ENCODE measurements at regions not wholly inside any gene's neighbourhood (a gene's known extent, or its start where the extent isn't known, plus 50 kb on each side); places are given as distances from the start of the nearest gene placed in this dataset.

GRCh38 chr6:41457303-41457670 lies 88.9 kb upstream of the FOXP4 start:
- H3K27me3 Mint-ChIP-seq, result peaks cover 3 to 21% (median 14%) of the 10 kb centered on the region in 5 donors
- ATAC-seq (no peak), DNase-seq (no peak)
- no peaks in the 10 kb centered on the region for H3K9me3 Mint-ChIP-seq
- H3K36me3 Mint-ChIP-seq, result no peaks in the 10 kb centered on the region
- H3K4me1 Mint-ChIP-seq, result peaks cover 0 to 6% (median 0%) of the 10 kb centered on the region in 4 donors
- POLR2A ChIA-PET, result no interaction called here
- no peak overlapping the region for H3K27ac Mint-ChIP-seq
- no peak overlapping the region for H3K4me3 Mint-ChIP-seq

GRCh38 chr6:41459738-41460137 lies 86.4 kb upstream of the FOXP4 start:
- H3K9me3 Mint-ChIP-seq, result no peaks in the 10 kb centered on the region

GRCh38 chr6:41460742-41461336 lies 85.3 kb upstream of the FOXP4 start:
- DNase-seq, result no peak
- POLR2A ChIA-PET, result interaction anchor here (0.6 kb wide), 1 partner anchor 37 kb away, joined by 4 read pairs; no protein-coding TSS in a partner anchor
- Mint-ChIP-seq H3K4me1 (peaks cover 0 to 6% (median 0%) of the 10 kb centered on the region in 4 donors), H3K27me3 (peaks cover 12 to 50% (median 42%) of the 10 kb centered on the region in 5 donors), H3K36me3 (no peaks in the 10 kb centered on the region), H3K4me3 (no peak overlapping the region), H3K9me3 (no peaks in the 10 kb centered on the region), H3K27ac (no peak overlapping the region)
- ATAC-seq, result no peak

More at GRCh38 chr6:41459738-41460137, 86.4 kb upstream of the FOXP4 start:
- POLR2A ChIA-PET, result no interaction called here
- Mint-ChIP-seq H3K27ac (peak overlapping the region in 1 of 10 donors; percentile 35), H3K4me1 (peaks cover 0 to 6% (median 0%) of the 10 kb centered on the region in 4 donors), H3K4me3 (no peak overlapping the region), H3K27me3 (peaks cover 9 to 39% (median 33%) of the 10 kb centered on the region in 5 donors), H3K36me3 (no peaks in the 10 kb centered on the region)
- DNase-seq, result no peak
- no peak for ATAC-seq

- ATAC-seq (no peak), DNase-seq (no peak)
- H3K9me3 Mint-ChIP-seq, result no peaks in the 10 kb centered on the region
- H3K4me1 Mint-ChIP-seq, result peaks cover 0 to 6% (median 0%) of the 10 kb centered on the region in 4 donors
- no peaks in the 10 kb centered on the region for H3K36me3 Mint-ChIP-seq
- no peak overlapping the region for H3K4me3 Mint-ChIP-seq
- H3K27ac Mint-ChIP-seq, result no peak overlapping the region
- POLR2A ChIA-PET, result no interaction called here
- H3K27me3 Mint-ChIP-seq, result peaks cover 19 to 62% (median 45%) of the 10 kb centered on the region in 5 donors
These were observed 84.1 kb upstream of the FOXP4 start for GRCh38 chr6:41462033-41462432.

DNA sequence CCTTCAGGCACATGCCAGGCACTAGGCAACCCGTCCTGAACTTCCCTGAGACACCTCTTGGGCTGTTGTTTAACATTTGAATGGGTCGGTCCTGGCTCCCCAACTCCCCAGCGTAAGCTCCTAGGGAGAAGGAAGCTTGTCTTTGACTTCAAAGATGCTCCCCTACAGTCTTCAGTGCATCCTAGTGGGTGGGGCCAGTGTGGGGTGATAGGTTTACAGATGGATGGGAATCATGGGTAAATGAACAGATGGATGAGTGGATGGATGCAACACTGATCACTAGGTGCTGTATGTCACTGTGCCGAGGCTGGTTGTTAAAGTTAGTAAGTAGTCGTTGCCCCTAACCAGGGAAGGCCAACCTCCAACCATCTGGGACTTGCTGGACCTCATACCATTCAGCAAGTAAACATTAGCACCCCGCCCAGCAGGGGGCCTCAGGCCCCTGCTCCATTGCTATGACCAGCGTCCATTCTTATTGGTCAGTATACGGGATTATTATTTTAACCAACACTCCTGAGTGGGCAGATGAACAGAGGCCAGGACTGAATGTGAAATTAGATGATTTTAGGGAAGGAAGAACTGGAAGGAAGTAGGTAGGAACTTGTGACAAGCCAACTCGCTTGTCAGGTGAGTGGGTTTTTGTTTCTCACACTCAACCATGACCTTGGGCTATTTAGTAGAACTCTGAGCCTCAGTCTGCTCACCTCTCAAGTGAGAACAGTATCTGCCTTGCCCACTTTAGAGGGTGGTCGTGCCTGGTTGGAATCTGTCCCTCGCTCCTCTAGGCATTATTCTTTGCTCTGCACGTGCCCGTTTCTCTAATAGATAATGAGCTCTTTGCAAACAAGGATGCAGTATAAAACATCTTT lies 82.9 kb upstream of the FOXP4 start:
- no peak for DNase-seq
- Mint-ChIP-seq H3K36me3 (no peaks in the 10 kb centered on the region), H3K4me1 (peaks cover 0 to 5% (median 0%) of the 10 kb centered on the region in 4 donors), H3K27ac (no peak overlapping the region), H3K9me3 (no peaks in the 10 kb centered on the region), H3K4me3 (no peak overlapping the region), H3K27me3 (peaks cover 22 to 67% (median 52%) of the 10 kb centered on the region in 5 donors)
- no peak for ATAC-seq
- POLR2A ChIA-PET, result no interaction called here

- no peaks in the 10 kb centered on the region for H3K9me3 Mint-ChIP-seq
These were observed 82.2 kb upstream of the FOXP4 start for GRCh38 chr6:41464019-41464418.

GRCh38 chr6:41464481-41464880 lies 81.7 kb upstream of the FOXP4 start:
- peaks cover 27 to 73% (median 57%) of the 10 kb centered on the region in 5 donors for H3K27me3 Mint-ChIP-seq

More at GRCh38 chr6:41464019-41464418, 82.2 kb upstream of the FOXP4 start:
- no peak overlapping the region for H3K27ac Mint-ChIP-seq
- H3K4me1 Mint-ChIP-seq, result peaks cover 0 to 3% (median 0%) of the 10 kb centered on the region in 4 donors
- DNase-seq (no peak), ATAC-seq (no peak)
- H3K4me3 Mint-ChIP-seq, result no peak overlapping the region
- no peaks in the 10 kb centered on the region for H3K36me3 Mint-ChIP-seq
- POLR2A ChIA-PET, result no interaction called here
- H3K27me3 Mint-ChIP-seq, result peaks cover 24 to 68% (median 55%) of the 10 kb centered on the region in 5 donors

DNA sequence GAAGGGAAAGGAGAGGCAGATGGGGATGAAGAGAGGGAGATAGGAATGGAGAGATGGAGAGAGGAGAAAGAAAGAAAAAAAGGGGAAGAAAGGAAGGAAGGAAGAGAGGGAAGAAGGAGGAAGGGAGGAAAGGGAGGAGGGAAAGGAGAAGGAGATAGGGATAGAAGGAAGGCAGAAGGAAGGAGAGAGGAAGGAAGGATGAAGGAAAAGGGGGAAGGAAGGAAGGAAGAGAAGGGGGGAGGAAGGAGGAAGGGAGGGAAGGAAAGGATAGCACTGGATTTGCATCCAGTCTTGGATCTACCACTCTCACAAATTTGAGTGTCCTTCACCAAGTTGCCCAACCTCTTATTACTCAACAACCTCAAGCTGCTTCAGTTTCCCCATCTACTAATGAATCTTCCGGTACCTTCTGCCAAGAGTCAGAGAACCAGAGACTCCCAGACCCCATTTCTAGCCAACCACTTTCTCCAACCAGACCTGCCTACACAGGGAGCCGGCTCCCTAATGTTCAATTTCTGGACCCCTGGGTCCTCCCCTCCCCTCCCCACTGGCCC lies 79.7 kb upstream of the FOXP4 start:
- no peaks in the 10 kb centered on the region for H3K36me3 Mint-ChIP-seq
- H3K9me3 Mint-ChIP-seq, result no peaks in the 10 kb centered on the region
- no peak overlapping the region for H3K4me3 Mint-ChIP-seq
- ATAC-seq (no peak), DNase-seq (no peak)
- H3K4me1 Mint-ChIP-seq, result peaks cover 4 to 10% (median 9%) of the 10 kb centered on the region in 4 donors
- peak overlapping the region in 1 of 10 donors; percentile 34 for H3K27ac Mint-ChIP-seq
- peaks cover 34 to 92% (median 69%) of the 10 kb centered on the region in 5 donors for H3K27me3 Mint-ChIP-seq
- POLR2A ChIA-PET, result no interaction called here

More at GRCh38 chr6:41464481-41464880, 81.7 kb upstream of the FOXP4 start:
- no peak for ATAC-seq
- POLR2A ChIA-PET, result no interaction called here
- Mint-ChIP-seq H3K27ac (no peak overlapping the region), H3K9me3 (no peaks in the 10 kb centered on the region), H3K36me3 (no peaks in the 10 kb centered on the region), H3K4me3 (no peak overlapping the region), H3K4me1 (peaks cover 0 to 3% (median 2%) of the 10 kb centered on the region in 4 donors)
- no peak for DNase-seq

DNA sequence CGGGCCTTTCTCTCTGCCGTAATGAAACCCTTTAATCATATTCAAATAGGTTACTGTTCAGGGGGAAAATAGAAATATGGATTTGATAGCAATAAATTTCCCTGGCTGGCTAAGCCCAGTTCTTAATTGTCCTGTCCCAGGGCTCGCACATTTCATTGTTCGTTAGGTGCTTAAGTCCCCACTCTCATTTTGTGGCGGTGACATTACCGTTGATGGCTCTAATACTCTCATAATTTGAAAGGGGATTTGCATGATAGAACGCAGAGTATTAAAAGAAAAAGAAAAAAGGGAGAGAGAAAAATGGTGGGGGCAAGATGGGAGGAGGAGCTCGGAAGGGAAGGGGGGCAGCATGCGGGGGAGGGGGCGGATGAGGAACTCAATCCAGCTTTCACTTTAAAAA lies 79.1 kb upstream of the FOXP4 start:
- H3K27ac Mint-ChIP-seq, result no peak overlapping the region
- H3K27me3 Mint-ChIP-seq, result peaks cover 34 to 95% (median 72%) of the 10 kb centered on the region in 5 donors

DNA sequence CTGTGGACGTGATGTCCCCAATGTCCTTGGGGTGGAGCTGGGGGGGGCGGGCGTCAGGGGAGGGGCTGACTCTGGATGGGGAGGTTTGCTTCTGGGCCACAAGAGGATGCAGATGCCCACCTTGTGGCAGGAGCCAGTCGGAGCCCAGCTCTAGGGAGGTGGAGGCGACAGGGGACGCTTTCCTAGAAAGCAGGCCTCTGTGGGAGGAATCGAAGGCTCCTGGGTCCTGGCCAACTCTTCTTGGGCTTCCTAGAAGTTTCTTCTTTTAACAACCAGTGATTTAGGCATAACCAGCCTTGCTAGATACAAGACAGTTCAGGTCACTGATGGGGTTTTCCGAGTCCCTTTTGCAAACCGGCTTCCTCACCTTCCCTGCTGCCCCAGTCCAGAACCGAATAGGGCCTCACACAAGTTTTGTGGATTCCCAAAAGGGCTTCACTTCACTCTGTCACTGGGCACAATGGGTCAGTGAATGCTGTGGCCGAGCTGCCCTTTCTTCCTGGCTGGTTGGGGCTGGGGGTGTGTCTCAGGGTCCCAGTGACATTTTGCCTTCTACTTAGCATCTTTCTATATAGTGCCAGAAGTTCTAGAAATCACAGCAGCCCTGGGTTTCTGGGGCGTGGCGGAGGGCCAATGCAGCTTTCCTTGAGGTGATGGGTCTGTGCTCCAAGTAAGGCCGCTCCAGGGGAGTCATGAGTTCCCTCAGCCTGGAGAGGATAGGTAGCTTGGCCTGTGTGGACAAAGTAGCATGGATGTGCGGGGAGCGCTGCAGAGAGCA lies 78.4 kb upstream of the FOXP4 start:
- Mint-ChIP-seq H3K27me3 (peaks cover 42 to 95% (median 79%) of the 10 kb centered on the region in 5 donors), H3K27ac (no peak overlapping the region), H3K4me3 (no peak overlapping the region), H3K36me3 (no peaks in the 10 kb centered on the region), H3K4me1 (peaks cover 4 to 10% (median 9%) of the 10 kb centered on the region in 4 donors), H3K9me3 (no peaks in the 10 kb centered on the region)
- ATAC-seq, result no peak
- POLR2A ChIA-PET, result no interaction called here
- no peak for DNase-seq

More for the DNA sequence above, 79.1 kb upstream of the FOXP4 start:
- Mint-ChIP-seq H3K4me1 (peaks cover 4 to 10% (median 9%) of the 10 kb centered on the region in 4 donors), H3K4me3 (no peak overlapping the region), H3K36me3 (no peaks in the 10 kb centered on the region), H3K9me3 (no peaks in the 10 kb centered on the region)
- DNase-seq, result no peak
- no peak for ATAC-seq
- POLR2A ChIA-PET, result no interaction called here

DNA sequence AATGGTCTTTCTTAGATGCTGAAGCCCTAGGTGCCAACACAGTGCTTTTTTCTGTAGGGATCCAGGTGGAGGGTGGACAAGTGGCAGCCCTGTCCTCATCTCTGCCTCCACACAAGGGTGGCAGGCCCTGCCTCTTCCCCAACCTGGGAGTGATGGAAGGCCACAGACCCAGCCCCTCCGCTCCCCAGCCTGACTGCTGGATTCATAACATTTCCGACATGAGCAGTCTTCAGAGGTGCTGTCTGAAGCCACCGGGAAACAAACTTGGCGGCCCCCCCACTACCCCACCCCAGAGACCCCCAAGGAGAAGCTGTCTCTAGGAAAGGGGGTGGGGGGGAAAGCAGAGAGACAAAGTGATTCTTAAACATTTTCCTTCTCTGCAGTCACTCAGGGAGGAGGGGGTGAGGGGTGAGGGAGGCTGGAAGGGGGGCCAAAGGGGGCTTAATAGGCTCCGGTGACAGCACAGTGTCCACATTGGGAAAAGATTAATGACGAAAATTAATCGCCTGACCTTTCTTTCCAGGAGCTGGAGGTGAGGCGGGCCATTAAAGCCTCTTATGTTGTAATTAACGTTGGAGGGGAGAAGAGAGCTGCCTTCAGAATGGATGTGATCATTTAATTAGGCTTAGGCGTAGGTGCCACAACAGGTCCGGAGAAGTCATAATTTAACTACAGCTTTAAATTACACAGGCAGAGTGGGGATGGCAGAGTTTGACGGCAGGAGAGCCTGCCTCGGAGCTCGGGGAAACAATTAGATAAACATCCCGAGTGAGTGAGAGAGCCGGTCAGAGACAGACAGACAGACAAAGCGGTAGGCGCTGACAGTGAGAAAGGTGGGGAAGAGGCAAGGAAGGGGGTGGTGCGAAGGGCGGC lies 76.8 kb upstream of the FOXP4 start:
- Mint-ChIP-seq H3K36me3 (no peaks in the 10 kb centered on the region), H3K9me3 (no peaks in the 10 kb centered on the region), H3K27ac (peak overlapping the region in 1 of 10 donors; percentile 34), H3K4me3 (peak overlapping the region; percentile 66 to 92 (median 80)), H3K27me3 (peaks cover 34 to 89% (median 68%) of the 10 kb centered on the region in 5 donors), H3K4me1 (peaks cover 4 to 10% (median 9%) of the 10 kb centered on the region in 4 donors)
- DNase-seq, result peak in 1 of 10 donors; percentile 11
- ATAC-seq, result no peak
- POLR2A ChIA-PET, result no interaction called here

DNA sequence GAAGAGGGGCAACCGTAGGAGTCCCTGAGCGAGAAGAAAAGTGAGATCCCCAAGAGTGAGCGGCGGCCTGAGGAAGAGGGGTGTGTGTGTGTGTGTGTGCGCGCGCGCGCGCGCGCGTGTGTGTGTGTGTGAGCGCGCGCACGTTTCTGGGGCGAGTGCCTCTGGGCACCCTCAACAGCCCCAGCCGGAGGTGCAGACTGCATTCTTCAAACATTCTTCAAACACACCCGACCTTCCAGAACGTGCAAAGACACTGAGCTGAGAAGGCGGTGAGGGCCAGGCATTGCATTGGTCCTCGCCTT lies 76.2 kb upstream of the FOXP4 start:
- Mint-ChIP-seq H3K4me1 (peaks cover 4 to 10% (median 9%) of the 10 kb centered on the region in 4 donors), H3K4me3 (peak overlapping the region; percentile 66 to 92 (median 80)), H3K27ac (peak overlapping the region in 1 of 10 donors; percentile 34), H3K36me3 (no peaks in the 10 kb centered on the region), H3K27me3 (peaks cover 37 to 89% (median 65%) of the 10 kb centered on the region in 5 donors), H3K9me3 (no peaks in the 10 kb centered on the region)
- ATAC-seq, result peak; percentile 46 to 75
- peak in 3 of 10 donors; percentile 13 to 25 (median 17) for DNase-seq
- POLR2A ChIA-PET, result no interaction called here

Data from naive thymus-derived CD8-positive, alpha-beta T cell (primary cell).